Body of pancreas (tissue), 4 donors: ENCODE measurements at regions not wholly inside any gene's neighbourhood (a gene's known extent, or its start where the extent isn't known, plus 50 kb on each side); places are given as distances from the start of the nearest gene placed in this dataset. TPM values are rescaled to one million over a fixed set of nuclear protein-coding genes. Genes with fewer than 3 reads are reported as not detected.

ENCODE experiments used
- ATAC-seq: fragments of 150-250 bp; one replicate; pipeline ENCODE4 v1.9.1; 2016
- DNase-seq, 4 donors: peaks; one replicate each; pipeline ENCODE4 v3.0.0-alpha.2; 2019
- H3K27ac ChIP-seq, 4 donors: fragments of 200-600 bp; sonication (generic); 1 replicate in 3 of 4; 2 replicates in 1 of 4; pipeline versions ENCODE4 v1.5.1 to v1.6.1; 2016 to 2019; ENCODE audit warnings: mild to moderate bottlenecking in 1 of 4, mixed read lengths in 1 of 4, moderate library complexity in 1 of 4
- H3K27me3 ChIP-seq, 2 donors: fragments of 200-600 bp; sonication (generic); one replicate each; pipeline ENCODE4 v1.6.0; 2016; ENCODE audit warnings: mild to moderate bottlenecking in 1 of 2
- H3K36me3 ChIP-seq, 2 donors: fragments of 200-600 bp; sonication (generic); replicated peaks in 1 of 2; 2 replicates each; pipeline ENCODE4 v1.5.1; 2016; ENCODE audit warnings: low read depth in 2 of 2; ENCODE audit not compliant: insufficient read depth in 1 of 2
- H3K4me1 ChIP-seq: fragments of 200-600 bp; sonication (generic); one replicate; pipeline ENCODE4 v1.6.0; 2016
- H3K4me3 ChIP-seq, 2 donors: fragments of 200-600 bp; sonication (generic); 1 replicate in 1 of 2; 2 replicates in 1 of 2; pipeline ENCODE4 v1.5.1; 2016 to 2019
- H3K9me3 ChIP-seq, 3 donors: fragments of 200-600 bp; sonication (generic); 1 replicate in 2 of 3; 2 replicates in 1 of 3; pipeline ENCODE4 v1.5.1; 2016
- CTCF ChIP-seq, 7 experiments: fragments of 450-650 bp in 4 of 7; fragments of 200-600 bp in 3 of 7; sonication (generic) in 3 of 7; IDR thresholded peaks; one replicate each; pipeline ENCODE4 v1.5.1; 2016 to 2019; ENCODE audit warnings: antibody characterized with exemption in 7 of 7
- POLR2A ChIP-seq, 3 donors: fragments of 450-650 bp; IDR thresholded peaks; one replicate each; pipeline ENCODE4 v1.6.1; 2016; ENCODE audit warnings: antibody characterized with exemption in 3 of 3, mild to moderate bottlenecking in 2 of 3
- WGBS, 2 donors: methylation state at CpG; one replicate each; pipeline ENCODE4 v1.1.5; 2017; 5-methylcytosine and 5-hydroxymethylcytosine counted together
- intact Hi-C: fragments of 100-400 bp; cut with DNase I; formaldehyde crosslinking; loops from one replicate; pipeline ENCODE4 v1.15.1; 2023
- small RNA-seq: library from RNA; depleted of rRNA; stranded (forward); fragments of <200 nt; gene quantifications from one replicate; pipeline ENCODE3, GENCODE V24; 2016

DNA sequence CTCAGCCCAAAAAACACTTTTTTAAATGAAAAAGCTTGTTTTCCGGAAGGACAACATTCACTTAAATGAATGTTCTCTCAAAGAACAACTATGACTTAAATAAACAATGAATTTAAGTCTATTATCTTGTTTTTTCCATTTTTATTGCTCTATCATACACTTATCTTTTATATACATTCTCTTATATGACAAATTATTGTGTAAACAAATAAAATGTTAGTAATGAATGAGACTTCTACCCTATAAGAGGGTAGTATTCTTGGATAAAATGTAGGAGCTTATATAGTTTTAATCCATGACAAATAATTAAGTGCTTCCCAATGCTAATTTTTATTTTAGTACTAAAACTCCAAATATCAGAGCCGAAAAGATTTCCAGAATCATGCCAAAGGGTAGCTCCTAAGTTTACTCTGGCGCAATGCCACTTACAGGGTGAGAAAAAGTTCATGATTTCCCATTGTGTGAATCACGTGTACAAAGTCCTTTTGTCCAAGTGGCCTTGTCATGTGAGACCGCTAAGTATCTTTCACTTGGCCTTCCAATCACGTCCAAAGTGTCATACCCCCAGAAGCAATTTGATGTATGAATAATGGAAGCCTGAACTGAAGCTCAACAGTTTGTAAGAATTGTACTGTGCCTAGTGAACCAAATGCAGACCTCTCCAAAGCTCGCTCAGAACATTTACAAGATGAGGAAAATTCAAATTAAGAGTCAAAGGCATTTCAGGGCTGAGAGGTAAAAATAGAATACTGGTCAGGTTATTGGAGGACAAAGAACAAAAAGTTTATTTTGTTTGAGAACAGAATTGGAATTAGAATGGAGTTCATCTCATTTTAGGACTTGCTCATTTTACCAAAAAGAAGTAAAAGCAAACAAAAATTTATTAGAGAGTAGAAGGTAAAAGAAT, 56.6 kb upstream of the C1orf21 start:
- peak; percentile 44 to 70 (median 54) for DNase-seq
- H3K9me3 ChIP-seq, result no peaks in the 10 kb centered on the region
- peak; percentile 72 for ATAC-seq
- TF ChIP-seq CTCF (IDR thresholded peaks at IDR 0.05), result no peak
- 27 to 39% methylated on average over 7 of the region's 7 CpGs for WGBS, 2 donors
- intact Hi-C loops, result no loop called here
- H3K36me3 ChIP-seq, result no peaks in the 10 kb centered on the region
- peaks cover 15% of the 10 kb centered on the region for H3K4me1 ChIP-seq
- no peaks in the 10 kb centered on the region for H3K27me3 ChIP-seq
- H3K27ac ChIP-seq, result peak overlapping the region in 1 of 4 donors; percentile 31
- H3K4me3 ChIP-seq, result no peak overlapping the region

DNA sequence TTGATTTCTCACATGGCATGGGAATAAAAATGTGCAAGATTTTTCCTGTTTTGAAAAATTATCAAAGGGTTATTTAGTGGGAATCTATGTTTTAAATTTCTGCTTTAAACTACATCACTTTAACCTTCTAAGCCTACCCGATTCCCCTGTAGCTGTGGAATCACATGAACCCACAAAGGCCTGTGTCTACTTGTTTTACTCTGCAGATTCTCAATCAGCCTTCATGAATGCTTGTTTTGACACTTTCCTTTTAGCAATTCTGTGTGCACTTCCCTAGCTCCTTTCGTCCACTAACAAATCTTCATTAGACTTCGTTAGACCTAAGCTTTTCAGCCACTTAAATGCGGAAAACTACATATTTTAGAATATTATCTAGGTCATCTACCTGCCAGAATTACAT, 56.0 kb upstream of the C1orf21 start:
- Histone ChIP-seq H3K4me1 (peaks cover 15% of the 10 kb centered on the region), H3K9me3 (no peaks in the 10 kb centered on the region), H3K36me3 (no peaks in the 10 kb centered on the region), H3K4me3 (no peak overlapping the region), H3K27me3 (no peaks in the 10 kb centered on the region), H3K27ac (no peak overlapping the region)
- ATAC-seq (no peak), DNase-seq (no peak)
- no peak for TF ChIP-seq CTCF (IDR thresholded peaks at IDR 0.05)
- no peak for TF ChIP-seq POLR2A (IDR thresholded peaks at IDR 0.05)
- intact Hi-C loops, result no loop called here
- WGBS, 2 donors, result 95 to 99% methylated on average over 4 of the region's 4 CpGs

Small RNAs in the stretch of these regions (small RNA-seq; reads per million reads assigned to genes)
- not detected for gene RF00019
